Esophagus squamous epithelium (tissue), 4 donors: ENCODE measurements at regions not wholly inside any gene's neighbourhood (a gene's known extent, or its start where the extent isn't known, plus 50 kb on each side); places are given as distances from the start of the nearest gene placed in this dataset.

Experiments used
- CTCF ChIP-seq, 6 experiments: fragments of 450-650 bp in 4 of 6; fragments of 200-600 bp in 2 of 6; sonication (generic) in 2 of 6; IDR thresholded peaks; one replicate each; pipeline ENCODE4 v1.5.1; 2016 to 2019; ENCODE audit warnings: antibody characterized with exemption in 6 of 6, mild to moderate bottlenecking in 4 of 6, moderate library complexity in 4 of 6
- POLR2A ChIP-seq, 4 donors: fragments of 450-650 bp; IDR thresholded peaks; one replicate each; pipeline ENCODE4 v1.6.1; 2017; ENCODE audit warnings: antibody characterized with exemption in 4 of 4, mild to moderate bottlenecking in 4 of 4, moderate library complexity in 3 of 4

GRCh38 chr3:124149081-124149480, 157.2 kb upstream of the ROPN1 start:
- TF ChIP-seq POLR2A (IDR thresholded peaks at IDR 0.05) (no peak), CTCF (IDR thresholded peaks at IDR 0.05) (no peak)
